K562 (cell line): ENCODE measurements at regions not wholly inside any gene's neighbourhood (a gene's known extent, or its start where the extent isn't known, plus 50 kb on each side); places are given as distances from the start of the nearest gene placed in this dataset.

Source experiments
- ATAC-seq: fragments of 200-7000 bp; cut with Tn5 transposase; 3 replicates; pipeline ENCODE4 v1.9.1; 2020; ENCODE audit warnings: moderate library complexity
- BruUV-seq: library from RNA; stranded (reverse); fragments of 400-500 nt; replicated peaks from 2 replicates; lab custom pipeline; 2021; lab: Mats Ljungman, UMichigan
- CTCF ChIA-PET: fragments of 300-600 bp; formaldehyde crosslinking; extraction: SDS; loops from one replicate; lab custom pipeline; 2021; ENCODE audit warnings: low intra/inter-chr PET ratio; lab: Yijun Ruan, JAX
- POLR2A ChIA-PET: fragments of 300-600, 350-650 bp; sonication (Branson Sonifier 250); formaldehyde crosslinking; extraction: SDS; loops from one replicate; lab custom pipeline; 2021; ENCODE audit warnings: antibody characterized with exemption, inconsistent platforms; lab: Yijun Ruan, JAX
- DNase-seq, 4 experiments: peaks; one replicate each; pipeline versions ENCODE4 v3.0.0 to v3.0.0-alpha.2; 2011 to 2018; ENCODE audit warnings: low spot score in 3 of 4, mixed read lengths in 3 of 4; ENCODE audit errors: extremely low read depth in 1 of 4
- FAIRE-seq: peaks from 2 replicates; lab custom pipeline; 2011; peaks lifted over from hg19 to GRCh38; lab: Jason Lieb, UNC
- H2AFZ ChIP-seq: 2 replicates; pipeline ENCODE4 v1.6.0; 2011; ENCODE audit warnings: low read depth, low read length, control low read depth, inconsistent platforms
- H3K27ac ChIP-seq: fragments of 200-600 bp; 3 replicates; pipeline ENCODE4 v1.8.0; 2011; ENCODE audit warnings: low read depth, mild to moderate bottlenecking, control low read depth, inconsistent platforms, low read length, moderate library complexity, mixed read lengths; ENCODE audit errors: extremely low read depth
- H3K27me3 ChIP-seq, 2 experiments: fragments of 300-600 bp in 1 of 2; 2 replicates in 1 of 2; 3 replicates in 1 of 2; pipeline versions ENCODE4 v1.6.0 to v1.8.0; 2011; ENCODE audit warnings: inconsistent platforms in 2 of 2, low read length in 2 of 2, mild to moderate bottlenecking in 1 of 2, mixed read lengths in 1 of 2, moderate library complexity in 1 of 2; ENCODE audit not compliant: control insufficient read depth in 2 of 2, insufficient read depth in 2 of 2
- H3K36me3 ChIP-seq: fragments of 300-600 bp; 3 replicates; pipeline ENCODE4 v1.8.0; 2011; ENCODE audit warnings: mild to moderate bottlenecking, low read length, inconsistent platforms; ENCODE audit not compliant: control insufficient read depth, insufficient read depth
- H3K4me1 ChIP-seq, 2 experiments: fragments of 200-600 bp in 1 of 2; replicated peaks in 1 of 2; 2 replicates in 1 of 2; 3 replicates in 1 of 2; pipeline versions ENCODE4 v1.5.1 to v1.8.0; 2011; ENCODE audit warnings: inconsistent platforms in 2 of 2, low read length in 2 of 2, mild to moderate bottlenecking in 1 of 2, mixed read lengths in 1 of 2, moderate library complexity in 1 of 2; ENCODE audit not compliant: control insufficient read depth in 2 of 2, insufficient read depth in 2 of 2
- H3K4me2 ChIP-seq: 2 replicates; pipeline ENCODE4 v1.6.1; 2011; ENCODE audit warnings: low read length, control low read depth, inconsistent platforms, mixed read lengths; ENCODE audit not compliant: insufficient read depth
- H3K4me3 ChIP-seq: fragments of 200-600 bp; sonication (generic), shearing (Covaris generic); 2 replicates; pipeline ENCODE4 v1.5.1; 2016; ENCODE audit warnings: control low read depth, inconsistent platforms
- H3K79me2 ChIP-seq: fragments of 200-600 bp; 3 replicates; pipeline ENCODE4 v1.8.0; 2011; ENCODE audit warnings: low read length, inconsistent platforms; ENCODE audit not compliant: control insufficient read depth, insufficient read depth
- H3K9ac ChIP-seq, 2 experiments: 2 replicates each; pipeline versions ENCODE4 v1.6.0 to v1.6.1; 2011; ENCODE audit warnings: low read depth in 2 of 2, low read length in 2 of 2, control low read depth in 1 of 2, inconsistent platforms in 1 of 2, mild to moderate bottlenecking in 1 of 2, mixed read lengths in 1 of 2; ENCODE audit not compliant: insufficient read depth in 1 of 2
- H3K9me1 ChIP-seq: one replicate; pipeline ENCODE4 v1.6.0; 2011; ENCODE audit warnings: inconsistent platforms, mild to moderate bottlenecking, low read length, moderate library complexity; ENCODE audit not compliant: control insufficient read depth, insufficient read depth
- H3K9me3 ChIP-seq: replicated peaks from 2 replicates; pipeline ENCODE4 v1.5.1; 2011; ENCODE audit warnings: low read depth, low read length, inconsistent platforms; ENCODE audit not compliant: control insufficient read depth, insufficient read depth
- H4K20me1 ChIP-seq: replicated peaks from 2 replicates; pipeline ENCODE4 v1.6.1; 2011; ENCODE audit warnings: low read length, inconsistent platforms, mixed read lengths; ENCODE audit not compliant: control insufficient read depth, insufficient read depth
- GATAD2B ChIP-seq: fragments of 450-650 bp; IDR thresholded peaks from 2 replicates; pipeline ENCODE4 v1.6.1; 2017; ENCODE audit warnings: mild to moderate bottlenecking, borderline replicate concordance
- PHF20 ChIP-seq: fragments of 450-650 bp; IDR thresholded peaks from 2 replicates; pipeline ENCODE4 v1.6.1; 2018; ENCODE audit not compliant: partially characterized antibody
- ZNF311 ChIP-seq: fragments of 250-450 bp; sonication (Bioruptor Pico); IDR thresholded peaks from 2 replicates; pipeline ENCODE4 v1.4.0; 2020; ENCODE audit warnings: mild to moderate bottlenecking, moderate library complexity
- WGBS: fragments of 100-300 bp; shearing (Covaris generic); methylation state at CpG from one replicate; pipeline ENCODE4 v1.1.6; 2016; ENCODE audit warnings: low coverage, mixed read lengths; ENCODE audit not compliant: insufficient coverage; ENCODE audit errors: missing lambda C conversion rate; 5-methylcytosine and 5-hydroxymethylcytosine counted together
- in situ Hi-C: fragments of 300-500 bp; cut with MboI; formaldehyde crosslinking; loops from 4 replicates; pipeline ENCODE4 v1.15.0; 2018; ENCODE audit warnings: inconsistent platforms, mixed read lengths
- intact Hi-C: fragments of 100-400 bp; cut with micrococcal nuclease; formaldehyde crosslinking; loops from 2 replicates; pipeline ENCODE4 v1.14.2; 2022
- TF ChIP-seq, protein P1 (sequence below): fragments of 450-650 bp; formaldehyde crosslinking; IDR thresholded peaks from 2 replicates; pipeline ENCODE4 v1.4.0; 2020; ENCODE audit warnings: mild to moderate bottlenecking, mixed read lengths

DNA sequence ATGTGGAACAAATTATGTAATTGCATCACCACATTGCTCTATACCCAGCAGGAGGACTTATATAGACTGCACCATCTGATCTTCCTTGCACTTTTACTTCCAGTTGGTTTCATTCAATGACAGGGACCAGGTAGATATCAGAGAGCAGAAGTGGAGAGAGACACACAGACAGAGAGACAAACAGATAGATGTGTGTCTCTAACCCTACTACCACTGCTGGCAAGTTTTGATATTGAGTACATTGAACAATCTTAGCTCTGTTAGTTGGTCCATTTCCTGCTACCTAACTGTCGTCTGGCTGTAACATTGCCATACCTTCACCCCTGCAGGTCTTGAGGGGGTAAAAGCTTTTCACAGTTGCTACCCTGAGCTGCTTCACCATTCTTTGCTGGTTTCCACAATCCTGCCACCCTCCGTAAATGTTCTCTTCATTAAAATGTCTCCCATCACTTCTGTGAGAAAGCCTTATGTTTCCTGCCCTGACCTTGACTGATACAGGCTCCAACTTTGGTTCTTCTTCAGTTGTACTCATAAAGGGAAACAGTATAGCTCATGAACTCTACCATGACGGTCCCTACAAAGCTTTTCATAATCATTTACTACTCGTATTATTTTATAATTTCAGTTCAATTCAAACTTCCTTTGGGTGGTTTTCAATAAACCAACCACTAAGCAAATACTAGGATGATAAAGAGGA, 62.3 kb upstream of the ITGA4 start:
- no peak overlapping the region for H2AFZ ChIP-seq
- no peak overlapping the region for H3K4me3 ChIP-seq
- no peak overlapping the region for H3K27ac ChIP-seq
- H3K9me3 ChIP-seq = no peaks in the 10 kb centered on the region
- no TSS peak for BruUV-seq
- ChIA-PET POLR2A (no interaction called here), CTCF (no interaction called here)
- H3K79me2 ChIP-seq = no peaks in the 10 kb centered on the region
- ATAC-seq = no peak
- in situ Hi-C loops = no loop called here
- H4K20me1 ChIP-seq = no peaks in the 10 kb centered on the region
- intact Hi-C loops = no loop called here
- 0% methylated on average over 4 of the region's 4 CpGs for WGBS
- DNase-seq = no peak
- H3K36me3 ChIP-seq = no peaks in the 10 kb centered on the region
- TF ChIP-seq GATAD2B = no peak
- TF ChIP-seq ZNF311 (CRISPR knock-in tag) = peak; percentile 45; the same call in 1 of the 2 replicates
- FAIRE-seq = no peak
- no peak overlapping the region for H3K9ac ChIP-seq
- no peaks in the 10 kb centered on the region for H3K27me3 ChIP-seq
- H3K4me2 ChIP-seq = no peak overlapping the region
- H3K9me1 ChIP-seq = no peaks in the 10 kb centered on the region
- no peaks in the 10 kb centered on the region for H3K4me1 ChIP-seq

DNA sequence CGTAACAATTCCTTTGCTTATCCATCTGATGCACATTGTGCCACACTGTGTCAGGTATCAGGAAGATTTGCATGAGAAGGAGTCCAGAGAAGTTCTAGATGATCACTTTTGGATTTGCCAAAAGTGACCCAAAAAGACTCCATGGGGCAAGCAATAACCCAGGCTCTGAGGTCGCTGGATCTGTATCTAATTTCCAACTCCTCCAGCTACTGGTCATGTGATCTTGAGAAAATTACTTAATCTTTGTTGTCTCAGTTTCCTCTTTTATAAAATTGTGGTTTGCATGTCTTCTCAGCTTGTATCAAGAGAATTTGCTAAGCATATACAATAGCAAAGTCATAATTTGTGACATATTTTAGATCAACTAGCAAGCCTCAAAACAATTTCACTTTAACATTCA, 61.3 kb upstream of the ITGA4 start:
- no TSS peak for BruUV-seq
- Histone ChIP-seq H3K27ac (no peak overlapping the region), H3K4me1 (no peaks in the 10 kb centered on the region), H3K4me2 (no peak overlapping the region), H3K9me3 (no peaks in the 10 kb centered on the region), H3K9me1 (no peaks in the 10 kb centered on the region), H3K27me3 (no peaks in the 10 kb centered on the region), H4K20me1 (no peaks in the 10 kb centered on the region), H3K79me2 (no peaks in the 10 kb centered on the region), H3K36me3 (no peaks in the 10 kb centered on the region), H3K4me3 (no peak overlapping the region), H3K9ac (no peak overlapping the region), H2AFZ (no peak overlapping the region)
- in situ Hi-C loops (no loop called here), intact Hi-C loops (no loop called here)
- 0% methylated on average over 2 of the region's 2 CpGs for WGBS
- CTCF ChIA-PET = no interaction called here
- no peak for DNase-seq
- POLR2A ChIA-PET = no interaction called here
- no peak for FAIRE-seq
- no peak for ATAC-seq
- TF ChIP-seq PHF20 = no peak
- TF ChIP-seq, protein P1, sequence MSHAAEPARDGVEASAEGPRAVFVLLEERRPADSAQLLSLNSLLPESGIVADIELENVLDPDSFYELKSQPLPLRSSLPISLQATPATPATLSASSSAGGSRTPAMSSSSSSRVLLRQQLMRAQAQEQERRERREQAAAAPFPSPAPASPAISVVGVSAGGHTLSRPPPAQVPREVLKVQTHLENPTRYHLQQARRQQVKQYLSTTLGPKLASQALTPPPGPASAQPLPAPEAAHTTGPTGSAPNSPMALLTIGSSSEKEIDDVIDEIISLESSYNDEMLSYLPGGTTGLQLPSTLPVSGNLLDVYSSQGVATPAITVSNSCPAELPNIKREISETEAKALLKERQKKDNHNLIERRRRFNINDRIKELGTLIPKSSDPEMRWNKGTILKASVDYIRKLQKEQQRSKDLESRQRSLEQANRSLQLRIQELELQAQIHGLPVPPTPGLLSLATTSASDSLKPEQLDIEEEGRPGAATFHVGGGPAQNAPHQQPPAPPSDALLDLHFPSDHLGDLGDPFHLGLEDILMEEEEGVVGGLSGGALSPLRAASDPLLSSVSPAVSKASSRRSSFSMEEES (CRISPR knock-in tag) = peak; percentile 74
